ENCODE measurements at regions not wholly inside any gene's neighbourhood (a gene's known extent, or its start where the extent isn't known, plus 50 kb on each side); places are given as distances from the start of the nearest gene placed in this dataset.

- no peak overlapping the region for H3K4me2 ChIP-seq
- H3K9me3 ChIP-seq: no peaks in the 10 kb centered on the region
- no peak overlapping the region for H2AFZ ChIP-seq (ENCODE audit: low read depth)
- ChIA-PET CTCF (no interaction called here), POLR2A (no interaction called here)
- no peaks in the 10 kb centered on the region for H3K27me3 ChIP-seq (ENCODE audit: insufficient read depth)
- no peak for DNase-seq
- no peak overlapping the region for H3K27ac ChIP-seq (ENCODE audit: low read depth in 2 of 2, low read length in 1 of 2)
- H3K79me2 ChIP-seq (ENCODE audit: insufficient read depth): no peaks in the 10 kb centered on the region
- no peak overlapping the region for H3K4me3 ChIP-seq (ENCODE audit: low read depth in 2 of 2, low read length in 1 of 2)
- no peaks in the 10 kb centered on the region for H3K4me1 ChIP-seq (ENCODE audit: control insufficient read depth in 1 of 2, insufficient read depth in 2 of 2, low read depth in 1 of 2, low read length in 1 of 2)
- no peak overlapping the region for H3K9ac ChIP-seq
- H4K20me1 ChIP-seq (ENCODE audit: insufficient read depth): no peaks in the 10 kb centered on the region
- H3K9me2 ChIP-seq: no peaks in the 10 kb centered on the region
- TF ChIP-seq FOSL2 (IDR thresholded peaks at IDR 0.05; ENCODE audit: borderline replicate concordance, low read depth): no peak
- no peak for TF ChIP-seq TAF1 (IDR thresholded peaks at IDR 0.05; ENCODE audit: borderline replicate concordance, low read depth, low read length)
- no peak for TF ChIP-seq RCOR1 (IDR thresholded peaks at IDR 0.05; ENCODE audit: low read length)
- TF ChIP-seq, protein P1, sequence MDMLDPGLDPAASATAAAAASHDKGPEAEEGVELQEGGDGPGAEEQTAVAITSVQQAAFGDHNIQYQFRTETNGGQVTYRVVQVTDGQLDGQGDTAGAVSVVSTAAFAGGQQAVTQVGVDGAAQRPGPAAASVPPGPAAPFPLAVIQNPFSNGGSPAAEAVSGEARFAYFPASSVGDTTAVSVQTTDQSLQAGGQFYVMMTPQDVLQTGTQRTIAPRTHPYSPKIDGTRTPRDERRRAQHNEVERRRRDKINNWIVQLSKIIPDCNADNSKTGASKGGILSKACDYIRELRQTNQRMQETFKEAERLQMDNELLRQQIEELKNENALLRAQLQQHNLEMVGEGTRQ (IDR thresholded peaks at IDR 0.05; ENCODE audit: borderline replicate concordance, low read depth, low read length): no peak
- no peak for TF ChIP-seq RFX5 (IDR thresholded peaks at IDR 0.05; ENCODE audit: low read length)
- TF ChIP-seq, protein P2, sequence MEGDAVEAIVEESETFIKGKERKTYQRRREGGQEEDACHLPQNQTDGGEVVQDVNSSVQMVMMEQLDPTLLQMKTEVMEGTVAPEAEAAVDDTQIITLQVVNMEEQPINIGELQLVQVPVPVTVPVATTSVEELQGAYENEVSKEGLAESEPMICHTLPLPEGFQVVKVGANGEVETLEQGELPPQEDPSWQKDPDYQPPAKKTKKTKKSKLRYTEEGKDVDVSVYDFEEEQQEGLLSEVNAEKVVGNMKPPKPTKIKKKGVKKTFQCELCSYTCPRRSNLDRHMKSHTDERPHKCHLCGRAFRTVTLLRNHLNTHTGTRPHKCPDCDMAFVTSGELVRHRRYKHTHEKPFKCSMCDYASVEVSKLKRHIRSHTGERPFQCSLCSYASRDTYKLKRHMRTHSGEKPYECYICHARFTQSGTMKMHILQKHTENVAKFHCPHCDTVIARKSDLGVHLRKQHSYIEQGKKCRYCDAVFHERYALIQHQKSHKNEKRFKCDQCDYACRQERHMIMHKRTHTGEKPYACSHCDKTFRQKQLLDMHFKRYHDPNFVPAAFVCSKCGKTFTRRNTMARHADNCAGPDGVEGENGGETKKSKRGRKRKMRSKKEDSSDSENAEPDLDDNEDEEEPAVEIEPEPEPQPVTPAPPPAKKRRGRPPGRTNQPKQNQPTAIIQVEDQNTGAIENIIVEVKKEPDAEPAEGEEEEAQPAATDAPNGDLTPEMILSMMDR (IDR thresholded peaks at IDR 0.05): no peak
- TF ChIP-seq, protein P3, sequence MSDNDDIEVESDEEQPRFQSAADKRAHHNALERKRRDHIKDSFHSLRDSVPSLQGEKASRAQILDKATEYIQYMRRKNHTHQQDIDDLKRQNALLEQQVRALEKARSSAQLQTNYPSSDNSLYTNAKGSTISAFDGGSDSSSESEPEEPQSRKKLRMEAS (IDR thresholded peaks at IDR 0.05; ENCODE audit: low read depth): no peak
- TF ChIP-seq FOXJ3 (CRISPR knock-in tag; IDR thresholded peaks at IDR 0.05): no peak
- TF ChIP-seq REST (IDR thresholded peaks at IDR 0.05; ENCODE audit: low read depth, low read length): no peak
- TF ChIP-seq GABPA (IDR thresholded peaks at IDR 0.05; ENCODE audit: low read depth): no peak
- no peak for TF ChIP-seq TEAD4 (IDR thresholded peaks at IDR 0.05; ENCODE audit: borderline replicate concordance, insufficient read depth)
- no peak for TF ChIP-seq SIN3A (IDR thresholded peaks at IDR 0.05; ENCODE audit: borderline replicate concordance, low read depth, low read length)
- no peak for TF ChIP-seq IRF3 (IDR thresholded peaks at IDR 0.05; ENCODE audit: low read depth, low read length)
- no peak for TF ChIP-seq FOXM1 (IDR thresholded peaks at IDR 0.05; ENCODE audit: low read depth)
- no peak for TF ChIP-seq NFIC (IDR thresholded peaks at IDR 0.05; ENCODE audit: borderline replicate concordance)
- TF ChIP-seq MEF2A (IDR thresholded peaks at IDR 0.05; ENCODE audit: borderline replicate concordance, low read depth): no peak
- no peak for TF ChIP-seq JUND (IDR thresholded peaks at IDR 0.05)
- TF ChIP-seq, protein P4, sequence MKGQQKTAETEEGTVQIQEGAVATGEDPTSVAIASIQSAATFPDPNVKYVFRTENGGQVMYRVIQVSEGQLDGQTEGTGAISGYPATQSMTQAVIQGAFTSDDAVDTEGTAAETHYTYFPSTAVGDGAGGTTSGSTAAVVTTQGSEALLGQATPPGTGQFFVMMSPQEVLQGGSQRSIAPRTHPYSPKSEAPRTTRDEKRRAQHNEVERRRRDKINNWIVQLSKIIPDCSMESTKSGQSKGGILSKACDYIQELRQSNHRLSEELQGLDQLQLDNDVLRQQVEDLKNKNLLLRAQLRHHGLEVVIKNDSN (IDR thresholded peaks at IDR 0.05; ENCODE audit: borderline replicate concordance, low read depth): no peak
- H3K36me3 ChIP-seq (replicated peaks in 1 of 2; ENCODE audit: control insufficient read depth in 1 of 2, insufficient read depth in 2 of 2, low read length in 1 of 2): no peaks in the 10 kb centered on the region
- 37% methylated on average over 3 of the region's 3 CpGs for WGBS (ENCODE audit: low lambda C conversion rate)
- no peaks in the 10 kb centered on the region for H3F3A ChIP-seq (replicated peaks; ENCODE audit: insufficient read depth)
Observed at GRCh38 chr11:97487387-97487786, 1097.6 kb downstream of the JRKL start.

All from SK-N-SH (cell line).